ENCODE measurements at regions not wholly inside any gene's neighbourhood (a gene's known extent, or its start where the extent isn't known, plus 50 kb on each side); places are given as distances from the start of the nearest gene placed in this dataset.

- Mint-ChIP-seq H3K27ac (no peak overlapping the region), H3K27me3 (peaks cover 4% of the 10 kb centered on the region), H3K36me3 (no peaks in the 10 kb centered on the region), H3K9me3 (peaks cover 2% of the 10 kb centered on the region), H3K4me1 (ENCODE audit: unreplicated experiment) (no peaks in the 10 kb centered on the region), H3K4me3 (no peak overlapping the region)
- DNase-seq (ENCODE audit: extremely low spot score, unreplicated experiment), result no peak
- TF ChIP-seq CTCF (conservative IDR thresholded peaks at IDR 0.05), result no peak
Measured at GRCh38 chr9:134521817-134522501, 119.6 kb upstream of the COL5A1 start.

- no peaks in the 10 kb centered on the region for H3K4me1 Mint-ChIP-seq (ENCODE audit: unreplicated experiment)
- H3K27me3 Mint-ChIP-seq, result peaks cover 6% of the 10 kb centered on the region
- H3K4me3 Mint-ChIP-seq, result no peak overlapping the region
- H3K9me3 Mint-ChIP-seq, result peaks cover 4% of the 10 kb centered on the region
- DNase-seq (ENCODE audit: extremely low spot score, unreplicated experiment), result no peak
- no peak for TF ChIP-seq CTCF (conservative IDR thresholded peaks at IDR 0.05)
- H3K27ac Mint-ChIP-seq, result no peak overlapping the region
- no peaks in the 10 kb centered on the region for H3K36me3 Mint-ChIP-seq
Measured at GRCh38 chr9:134522502-134522848, 119.1 kb upstream of the COL5A1 start.

- no peak for TF ChIP-seq CTCF (conservative IDR thresholded peaks at IDR 0.05)
- no peak for DNase-seq (ENCODE audit: extremely low spot score, unreplicated experiment)
- Mint-ChIP-seq H3K4me3 (no peak overlapping the region), H3K36me3 (no peaks in the 10 kb centered on the region), H3K4me1 (ENCODE audit: unreplicated experiment) (no peaks in the 10 kb centered on the region), H3K27me3 (peaks cover 6% of the 10 kb centered on the region), H3K27ac (peak overlapping the region; percentile 32), H3K9me3 (peaks cover 4% of the 10 kb centered on the region)
Measured at GRCh38 chr9:134522976-134523375, 118.6 kb upstream of the COL5A1 start.

DNA sequence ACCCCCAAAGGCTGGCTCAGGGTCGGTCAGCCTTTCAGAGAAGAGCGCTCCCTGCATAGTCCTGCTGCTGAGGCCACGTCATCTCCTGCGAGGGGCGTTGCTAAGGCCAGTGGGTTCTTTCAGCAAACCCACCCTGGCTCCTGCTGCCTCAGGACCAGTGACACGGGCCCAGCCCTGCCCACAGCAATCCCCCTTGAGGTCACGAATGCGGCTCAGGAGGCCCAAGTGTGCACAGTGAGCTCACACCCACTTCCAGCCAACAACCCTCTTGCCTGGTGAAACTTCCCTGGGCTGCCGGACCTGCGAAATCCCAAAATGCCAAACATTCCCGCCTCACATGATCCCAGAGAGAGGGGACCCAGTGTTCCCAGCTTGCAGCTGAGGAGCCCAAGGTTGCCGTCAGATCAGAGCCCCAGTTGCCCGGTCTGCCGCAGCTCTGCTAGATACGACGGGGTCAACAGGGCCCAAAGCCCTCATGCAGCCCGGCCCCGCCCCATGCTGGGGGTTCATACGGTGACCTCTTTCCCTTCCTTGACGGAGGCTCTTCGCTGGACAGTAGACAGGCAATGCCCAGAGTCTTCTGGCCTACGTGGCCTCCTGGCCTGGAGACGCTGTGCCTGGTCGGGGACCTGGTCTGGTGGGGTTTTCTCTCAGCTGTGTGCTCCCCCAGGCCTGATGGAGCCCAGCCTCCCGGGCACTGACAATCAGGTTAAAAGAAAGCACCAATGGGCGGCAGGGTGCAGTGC lies 116.4 kb upstream of the COL5A1 start:
- H3K27me3 Mint-ChIP-seq, result peaks cover 9% of the 10 kb centered on the region
- peaks cover 9% of the 10 kb centered on the region for H3K9me3 Mint-ChIP-seq
- H3K4me1 Mint-ChIP-seq (ENCODE audit: unreplicated experiment), result no peaks in the 10 kb centered on the region
- no peak for TF ChIP-seq CTCF (conservative IDR thresholded peaks at IDR 0.05)
- no peak for DNase-seq (ENCODE audit: extremely low spot score, unreplicated experiment)
- H3K27ac Mint-ChIP-seq, result no peak overlapping the region
- H3K4me3 Mint-ChIP-seq, result no peak overlapping the region
- H3K36me3 Mint-ChIP-seq, result no peaks in the 10 kb centered on the region

DNA sequence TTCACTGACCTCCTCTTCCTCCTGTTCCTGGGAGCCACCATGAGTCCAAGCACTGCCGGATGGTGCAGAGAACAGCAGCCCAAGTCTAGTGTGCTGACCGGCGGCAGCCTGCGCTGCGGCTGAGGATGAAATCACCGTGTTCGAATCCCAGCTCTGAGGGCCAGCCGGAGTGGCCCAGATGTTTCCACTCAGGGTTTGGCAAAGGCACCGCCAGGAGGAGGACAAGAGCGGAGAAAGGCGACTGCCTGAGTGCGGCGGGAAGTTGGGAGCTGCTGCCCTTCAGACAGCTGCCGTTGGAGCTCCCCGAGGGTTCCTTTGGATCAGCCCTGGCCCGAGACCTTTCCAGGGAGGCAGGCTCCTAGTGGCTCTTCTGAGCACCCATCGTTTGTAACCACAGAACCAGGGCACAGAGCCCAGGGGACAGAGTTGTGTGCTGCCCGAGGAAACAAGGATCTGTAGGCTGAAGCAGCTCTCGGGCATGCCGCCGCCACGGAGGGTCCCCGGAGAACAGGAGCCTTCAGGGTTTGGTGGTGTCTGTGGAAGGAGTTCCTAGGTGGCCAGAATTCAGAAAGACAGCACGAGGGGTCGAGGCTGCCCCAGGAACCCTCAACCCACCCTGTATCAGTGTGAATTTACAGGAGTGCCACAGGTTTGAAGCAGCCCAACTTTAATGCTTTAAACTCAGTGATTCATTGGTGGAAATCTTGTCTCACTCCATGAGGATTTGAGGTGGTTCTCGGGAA lies 115.6 kb upstream of the COL5A1 start:
- Mint-ChIP-seq H3K36me3 (no peaks in the 10 kb centered on the region), H3K4me3 (no peak overlapping the region), H3K9me3 (peaks cover 14% of the 10 kb centered on the region), H3K27me3 (peaks cover 9% of the 10 kb centered on the region), H3K4me1 (ENCODE audit: unreplicated experiment) (no peaks in the 10 kb centered on the region), H3K27ac (no peak overlapping the region)
- peak; percentile 64 for DNase-seq (ENCODE audit: extremely low spot score, unreplicated experiment)
- TF ChIP-seq CTCF (conservative IDR thresholded peaks at IDR 0.05), result no peak
